ENCODE measurements at regions not wholly inside any gene's neighbourhood (a gene's known extent, or its start where the extent isn't known, plus 50 kb on each side); places are given as distances from the start of the nearest gene placed in this dataset.

DNA sequence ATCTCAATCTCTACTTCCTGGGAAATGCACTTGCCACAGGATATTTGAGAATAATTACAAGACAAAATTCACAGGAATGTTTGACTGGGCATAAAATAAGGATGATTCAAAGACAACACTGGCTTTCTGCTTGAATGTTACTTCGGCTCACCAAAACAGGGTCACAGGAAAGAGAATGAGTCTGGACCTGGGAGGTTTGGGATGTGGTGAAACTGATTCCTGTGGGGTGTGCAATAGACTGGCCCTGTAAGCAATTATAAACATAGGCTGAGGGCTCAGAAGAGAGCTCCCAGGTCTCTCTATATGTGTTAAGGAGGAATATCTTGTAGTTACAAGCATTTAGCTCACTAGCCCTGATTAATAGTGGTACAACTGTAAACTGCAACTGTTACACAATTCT, 613.9 kb upstream of the CELF2 start:
- WGBS (ENCODE audit: insufficient coverage): 100% methylated on average over 1 of the region's 1 CpG
- H3K36me3 ChIP-seq (ENCODE audit: control insufficient read depth, insufficient read depth, low read length): no peaks in the 10 kb centered on the region
- H3K4me1 ChIP-seq (ENCODE audit: control insufficient read depth, insufficient read depth, low read length): no peaks in the 10 kb centered on the region
- DNase-seq: no peak
- H3K4me3 ChIP-seq (ENCODE audit: low read length): no peak overlapping the region
- H3K9me3 ChIP-seq (replicated peaks; ENCODE audit: control insufficient read depth, low read depth, low read length): no peaks in the 10 kb centered on the region
- no peaks in the 10 kb centered on the region for H3K27me3 ChIP-seq (ENCODE audit: control insufficient read depth, insufficient read depth, low read length)
- H3K27ac ChIP-seq (ENCODE audit: low read length): no peak overlapping the region

DNA sequence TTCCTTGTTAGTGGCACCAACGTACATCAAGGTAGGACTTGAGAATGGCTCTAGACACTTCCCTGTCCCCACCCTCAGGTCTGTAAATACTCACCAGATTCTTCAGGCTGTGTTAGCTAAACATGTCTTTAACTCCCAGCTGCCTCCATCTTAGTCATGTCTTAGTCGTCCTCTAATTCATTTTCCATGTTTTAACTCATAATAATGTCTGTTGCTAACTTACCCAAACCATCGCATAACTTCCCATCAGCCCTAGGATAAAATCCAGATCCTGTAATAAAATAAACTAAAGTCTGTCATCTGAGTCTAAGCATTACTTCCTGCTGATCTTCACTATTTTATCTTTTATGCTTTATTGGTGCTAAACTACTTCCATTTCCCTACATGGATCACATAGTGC, 600.0 kb upstream of the CELF2 start:
- Histone ChIP-seq H3K27me3 (ENCODE audit: control insufficient read depth, insufficient read depth, low read length) (no peaks in the 10 kb centered on the region), H3K27ac (ENCODE audit: low read length) (no peak overlapping the region), H3K4me1 (ENCODE audit: control insufficient read depth, insufficient read depth, low read length) (no peaks in the 10 kb centered on the region), H3K36me3 (ENCODE audit: control insufficient read depth, insufficient read depth, low read length) (no peaks in the 10 kb centered on the region), H3K9me3 (replicated peaks; ENCODE audit: control insufficient read depth, low read depth, low read length) (no peaks in the 10 kb centered on the region), H3K4me3 (ENCODE audit: low read length) (no peak overlapping the region)
- DNase-seq: no peak
- 64% methylated on average over 3 of the region's 3 CpGs for WGBS (ENCODE audit: insufficient coverage)

DNA sequence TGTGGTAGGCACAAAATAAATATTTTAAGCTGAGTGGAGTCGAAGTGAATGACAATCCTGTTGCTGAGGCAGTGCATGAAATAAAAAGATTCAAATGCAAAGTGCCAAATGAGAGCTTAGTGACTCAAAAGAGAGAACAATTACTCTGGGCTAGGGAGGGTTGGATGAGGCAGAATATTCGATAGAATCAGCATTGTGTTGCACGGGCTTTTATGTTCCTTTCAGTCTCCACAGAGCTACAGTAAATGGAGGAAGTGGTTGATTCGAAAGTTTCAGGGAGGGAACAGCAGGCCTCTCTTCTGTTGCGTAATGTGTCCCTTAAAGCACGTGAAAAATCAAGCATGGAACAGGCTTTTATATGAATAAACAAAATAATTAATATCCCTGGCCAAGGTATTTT, 599.3 kb upstream of the CELF2 start:
- Histone ChIP-seq H3K4me3 (ENCODE audit: low read length) (no peak overlapping the region), H3K9me3 (replicated peaks; ENCODE audit: control insufficient read depth, low read depth, low read length) (no peaks in the 10 kb centered on the region), H3K4me1 (ENCODE audit: control insufficient read depth, insufficient read depth, low read length) (no peaks in the 10 kb centered on the region), H3K27ac (ENCODE audit: low read length) (no peak overlapping the region), H3K27me3 (ENCODE audit: control insufficient read depth, insufficient read depth, low read length) (no peaks in the 10 kb centered on the region), H3K36me3 (ENCODE audit: control insufficient read depth, insufficient read depth, low read length) (no peaks in the 10 kb centered on the region)
- peak; percentile 22 for DNase-seq
- WGBS (ENCODE audit: insufficient coverage): 100% methylated on average over 1 of the region's 6 CpGs

DNA sequence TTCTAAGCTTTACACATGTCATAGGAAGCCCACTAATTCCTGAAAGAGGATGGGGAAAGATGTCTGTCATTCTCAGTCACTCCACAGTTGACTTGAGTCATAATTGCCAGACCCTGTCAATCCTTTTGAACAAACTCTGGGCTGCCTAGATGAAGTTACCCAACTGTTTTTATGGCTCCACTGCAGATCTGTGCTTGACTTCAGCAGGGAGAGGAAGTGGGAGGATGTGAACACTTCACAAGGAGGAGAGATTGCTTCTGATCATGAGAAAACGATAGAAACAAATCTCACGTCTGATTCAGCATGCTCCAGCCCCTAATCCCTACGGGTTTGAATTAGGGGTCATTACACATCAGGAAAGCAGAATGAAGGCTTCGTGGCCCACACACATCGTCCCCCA, 596.6 kb upstream of the CELF2 start:
- no peaks in the 10 kb centered on the region for H3K36me3 ChIP-seq (ENCODE audit: control insufficient read depth, insufficient read depth, low read length)
- 86% methylated on average over 5 of the region's 5 CpGs for WGBS (ENCODE audit: insufficient coverage)

DNA sequence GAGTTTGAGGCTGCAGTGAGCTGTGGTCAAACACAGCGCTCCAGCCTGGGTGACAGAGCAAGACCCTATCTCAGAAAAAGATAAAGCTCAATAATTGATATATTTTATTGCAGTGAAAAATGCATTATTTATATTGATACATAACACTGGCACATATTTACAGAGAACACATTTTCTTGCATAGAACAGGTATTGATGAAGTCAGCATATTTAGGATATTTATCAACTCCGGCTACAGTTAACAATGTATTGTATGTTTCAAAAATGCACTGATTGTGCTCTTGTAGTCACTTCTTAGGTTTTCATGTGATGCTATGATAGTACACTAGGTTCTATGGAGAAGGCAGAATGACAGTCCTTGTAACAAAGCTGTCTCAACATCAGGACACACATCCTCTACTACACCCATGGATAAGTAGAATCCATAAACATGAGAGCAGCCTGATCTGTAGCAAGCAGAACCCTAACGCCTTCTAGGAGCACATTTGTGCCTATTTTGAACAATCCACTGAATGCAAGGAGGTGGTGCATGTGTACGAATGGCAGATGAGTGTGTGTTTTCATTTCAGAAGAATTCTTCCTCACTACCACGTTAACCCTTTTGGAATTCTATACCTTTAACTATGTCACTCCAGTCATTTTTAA, 586.1 kb upstream of the CELF2 start:
- Histone ChIP-seq H3K27ac (ENCODE audit: low read length) (no peak overlapping the region), H3K9me3 (replicated peaks; ENCODE audit: control insufficient read depth, low read depth, low read length) (no peaks in the 10 kb centered on the region), H3K4me3 (ENCODE audit: low read length) (no peak overlapping the region), H3K4me1 (ENCODE audit: control insufficient read depth, insufficient read depth, low read length) (peaks cover 5% of the 10 kb centered on the region), H3K27me3 (ENCODE audit: control insufficient read depth, insufficient read depth, low read length) (no peaks in the 10 kb centered on the region), H3K36me3 (ENCODE audit: control insufficient read depth, insufficient read depth, low read length) (no peaks in the 10 kb centered on the region)
- DNase-seq: no peak
- no CpG with 5 or more reads among the region's 5 CpGs for WGBS (ENCODE audit: insufficient coverage)

More for the DNA sequence above, 596.6 kb upstream of the CELF2 start:
- Histone ChIP-seq H3K27ac (ENCODE audit: low read length) (no peak overlapping the region), H3K27me3 (ENCODE audit: control insufficient read depth, insufficient read depth, low read length) (no peaks in the 10 kb centered on the region), H3K9me3 (replicated peaks; ENCODE audit: control insufficient read depth, low read depth, low read length) (no peaks in the 10 kb centered on the region), H3K4me3 (ENCODE audit: low read length) (no peak overlapping the region), H3K4me1 (ENCODE audit: control insufficient read depth, insufficient read depth, low read length) (no peaks in the 10 kb centered on the region)
- DNase-seq: no peak

DNA sequence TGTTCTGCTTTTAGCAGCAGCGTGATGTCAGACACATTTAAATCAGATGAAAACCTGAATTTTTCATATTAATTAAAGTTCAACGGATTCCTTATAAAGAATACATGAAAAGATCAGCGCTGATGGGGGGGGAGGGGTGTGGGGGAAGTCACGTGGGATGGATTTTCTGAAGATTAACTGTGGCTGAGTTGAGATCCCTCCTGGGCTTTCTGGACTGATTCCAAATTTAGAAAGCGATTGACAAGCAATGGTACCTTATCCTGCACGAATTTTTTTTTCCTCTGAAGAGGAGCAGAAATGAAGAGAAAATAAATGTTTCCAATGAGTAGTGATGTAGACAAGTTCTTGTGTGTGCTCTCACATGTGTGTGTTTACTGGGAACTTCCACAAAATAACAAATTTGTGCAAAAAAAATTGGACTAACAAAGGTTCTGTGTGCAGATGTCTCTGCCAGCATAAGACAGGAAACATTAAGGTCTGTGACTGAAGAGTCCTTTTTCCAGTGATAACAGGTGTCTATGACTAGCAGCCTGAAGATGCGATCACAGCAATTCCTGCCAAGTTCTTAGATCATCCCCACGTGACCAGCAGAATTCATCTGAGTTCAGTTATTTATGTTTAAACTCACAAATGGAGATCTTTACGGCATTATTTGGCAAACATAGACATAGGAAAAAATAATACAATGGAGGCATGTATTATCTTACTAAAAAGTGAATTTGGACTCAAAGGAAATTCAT, 585.2 kb upstream of the CELF2 start:
- Histone ChIP-seq H3K9me3 (replicated peaks; ENCODE audit: control insufficient read depth, low read depth, low read length) (no peaks in the 10 kb centered on the region), H3K27me3 (ENCODE audit: control insufficient read depth, insufficient read depth, low read length) (no peaks in the 10 kb centered on the region), H3K36me3 (ENCODE audit: control insufficient read depth, insufficient read depth, low read length) (no peaks in the 10 kb centered on the region), H3K27ac (ENCODE audit: low read length) (no peak overlapping the region), H3K4me1 (ENCODE audit: control insufficient read depth, insufficient read depth, low read length) (peaks cover 5% of the 10 kb centered on the region), H3K4me3 (ENCODE audit: low read length) (no peak overlapping the region)
- DNase-seq: peak; percentile 79
- WGBS (ENCODE audit: insufficient coverage): 42% methylated on average over 4 of the region's 9 CpGs

DNA sequence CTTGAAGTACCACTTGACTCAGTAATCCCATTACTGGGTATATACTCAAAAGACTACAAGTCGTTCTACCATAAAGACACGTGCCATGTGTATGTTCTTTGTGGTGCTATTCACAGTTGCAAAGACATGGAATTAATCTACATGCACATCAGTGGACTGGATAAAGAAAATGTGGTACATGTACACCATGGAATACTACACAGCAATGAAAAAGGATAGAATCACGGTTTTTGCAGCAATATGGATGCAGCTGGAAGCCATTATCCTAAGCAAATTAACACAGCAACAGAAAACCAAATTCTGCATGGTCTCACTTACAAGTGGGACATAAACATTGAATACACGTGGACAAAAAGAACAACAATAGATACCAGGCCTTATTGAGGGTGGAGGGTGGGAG, 583.4 kb upstream of the CELF2 start:
- H3K4me1 ChIP-seq (ENCODE audit: control insufficient read depth, insufficient read depth, low read length): peaks cover 8% of the 10 kb centered on the region
- H3K36me3 ChIP-seq (ENCODE audit: control insufficient read depth, insufficient read depth, low read length): no peaks in the 10 kb centered on the region
- DNase-seq: no peak
- no peak overlapping the region for H3K27ac ChIP-seq (ENCODE audit: low read length)
- H3K9me3 ChIP-seq (replicated peaks; ENCODE audit: control insufficient read depth, low read depth, low read length): no peaks in the 10 kb centered on the region
- H3K4me3 ChIP-seq (ENCODE audit: low read length): no peak overlapping the region
- WGBS (ENCODE audit: insufficient coverage): no CpG with 5 or more reads among the region's 4 CpGs
- H3K27me3 ChIP-seq (ENCODE audit: control insufficient read depth, insufficient read depth, low read length): no peaks in the 10 kb centered on the region

DNA sequence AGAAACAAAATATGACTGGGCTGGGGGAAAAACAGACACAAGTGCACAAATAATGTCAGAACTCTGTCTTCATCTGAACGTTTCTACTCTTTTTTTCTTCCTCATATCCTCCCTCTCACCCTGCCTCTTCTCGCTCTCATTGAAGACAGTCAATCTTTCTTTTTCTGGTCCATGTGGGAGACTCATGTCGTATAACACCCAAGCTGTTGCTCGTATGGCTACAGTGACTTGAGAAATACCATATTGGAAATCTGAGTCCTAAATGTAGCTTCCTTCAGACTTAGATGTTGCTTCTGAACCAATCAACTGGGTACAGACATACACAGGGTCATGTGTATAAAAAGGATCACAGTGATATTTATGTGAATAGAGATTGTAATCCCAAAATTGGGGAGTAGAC, 579.8 kb upstream of the CELF2 start:
- DNase-seq: no peak
- Histone ChIP-seq H3K9me3 (replicated peaks; ENCODE audit: control insufficient read depth, low read depth, low read length) (no peaks in the 10 kb centered on the region), H3K27ac (ENCODE audit: low read length) (no peak overlapping the region), H3K4me1 (ENCODE audit: control insufficient read depth, insufficient read depth, low read length) (peaks cover 6% of the 10 kb centered on the region), H3K4me3 (ENCODE audit: low read length) (no peak overlapping the region), H3K27me3 (ENCODE audit: control insufficient read depth, insufficient read depth, low read length) (no peaks in the 10 kb centered on the region), H3K36me3 (ENCODE audit: control insufficient read depth, insufficient read depth, low read length) (no peaks in the 10 kb centered on the region)
- 90% methylated on average over 2 of the region's 4 CpGs for WGBS (ENCODE audit: insufficient coverage)

DNA sequence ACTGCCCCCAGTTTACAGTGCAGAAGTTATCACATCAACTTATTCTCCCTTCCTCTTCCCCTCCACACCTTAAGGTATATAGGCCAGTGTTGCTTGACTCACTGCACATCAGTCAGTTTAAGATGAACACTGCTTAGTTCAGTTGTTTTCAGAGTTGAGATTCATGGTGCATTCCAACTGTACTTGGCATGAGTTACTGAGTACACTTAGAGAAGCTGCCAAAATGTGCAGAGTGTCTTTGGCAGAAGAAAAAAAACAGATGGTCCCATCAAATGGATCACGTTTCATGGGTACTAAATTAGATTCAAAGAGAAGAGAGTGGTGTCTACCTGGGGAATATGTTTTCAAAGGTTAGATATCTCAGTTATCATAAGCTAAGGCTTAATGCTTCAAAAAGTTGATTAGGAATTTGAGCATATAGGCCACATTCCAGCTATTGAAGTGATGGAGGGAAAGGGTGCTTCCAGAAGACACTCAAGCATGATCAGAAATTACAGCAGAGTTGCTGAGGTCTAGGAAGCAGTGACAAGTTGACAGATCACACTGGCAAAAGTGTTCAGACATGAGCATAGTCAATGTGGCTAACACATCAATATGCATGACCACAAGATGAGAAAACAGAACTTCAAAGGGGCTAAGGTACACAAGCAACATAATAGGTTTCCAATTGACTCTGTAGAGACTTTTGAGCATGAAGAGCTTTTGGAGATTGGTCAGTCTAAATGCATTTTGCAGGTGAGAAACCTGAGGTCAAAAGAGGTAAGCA, 579.2 kb upstream of the CELF2 start:
- Histone ChIP-seq H3K4me3 (ENCODE audit: low read length) (no peak overlapping the region), H3K27me3 (ENCODE audit: control insufficient read depth, insufficient read depth, low read length) (no peaks in the 10 kb centered on the region), H3K27ac (ENCODE audit: low read length) (no peak overlapping the region), H3K9me3 (replicated peaks; ENCODE audit: control insufficient read depth, low read depth, low read length) (no peaks in the 10 kb centered on the region), H3K36me3 (ENCODE audit: control insufficient read depth, insufficient read depth, low read length) (no peaks in the 10 kb centered on the region), H3K4me1 (ENCODE audit: control insufficient read depth, insufficient read depth, low read length) (peaks cover 3% of the 10 kb centered on the region)
- WGBS (ENCODE audit: insufficient coverage): no CpG with 5 or more reads among the region's 1 CpG
- peak; percentile 49 for DNase-seq

DNA sequence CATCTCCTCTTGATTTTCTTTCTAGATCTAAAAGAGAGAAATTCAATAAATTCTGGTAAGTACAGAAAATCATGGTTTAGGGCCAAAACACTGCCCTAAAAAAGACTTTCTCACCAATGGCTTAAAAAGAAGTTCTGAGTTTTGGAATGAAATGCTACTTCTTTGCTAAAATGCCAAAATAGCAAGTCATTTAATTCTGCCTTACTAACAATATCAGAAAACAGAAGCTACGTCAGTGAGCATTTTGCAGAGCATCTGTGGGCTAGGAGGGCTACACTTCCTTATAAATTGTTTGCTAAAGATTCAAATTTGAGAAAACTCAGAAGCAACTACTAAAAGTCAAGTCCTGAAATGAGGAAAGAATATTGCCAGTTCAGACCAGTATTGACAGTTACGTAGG, 560.8 kb upstream of the CELF2 start:
- Histone ChIP-seq H3K4me3 (ENCODE audit: low read length) (no peak overlapping the region), H3K36me3 (ENCODE audit: control insufficient read depth, insufficient read depth, low read length) (no peaks in the 10 kb centered on the region), H3K4me1 (ENCODE audit: control insufficient read depth, insufficient read depth, low read length) (no peaks in the 10 kb centered on the region), H3K27ac (ENCODE audit: low read length) (no peak overlapping the region), H3K27me3 (ENCODE audit: control insufficient read depth, insufficient read depth, low read length) (no peaks in the 10 kb centered on the region), H3K9me3 (replicated peaks; ENCODE audit: control insufficient read depth, low read depth, low read length) (no peaks in the 10 kb centered on the region)
- DNase-seq: no peak
- WGBS (ENCODE audit: insufficient coverage): no CpG with 5 or more reads among the region's 2 CpGs
